Esophagus muscularis mucosa (tissue), 4 donors: ENCODE measurements at regions not wholly inside any gene's neighbourhood (a gene's known extent, or its start where the extent isn't known, plus 50 kb on each side); places are given as distances from the start of the nearest gene placed in this dataset.

Experiments
- CTCF ChIP-seq, 3 experiments: fragments of 200-600 bp in 2 of 3; fragments of 450-650 bp in 1 of 3; sonication (generic) in 2 of 3; IDR thresholded peaks; one replicate each; pipeline ENCODE4 v1.5.1; 2017 to 2019; ENCODE audit warnings: antibody characterized with exemption in 3 of 3, mild to moderate bottlenecking in 2 of 3, moderate library complexity in 1 of 3
- EP300 ChIP-seq: sonication (generic); formaldehyde crosslinking; IDR thresholded peaks from one replicate; pipeline ENCODE4 v1.6.1; 2017; ENCODE audit warnings: antibody characterized with exemption
- POLR2AphosphoS5 ChIP-seq, 2 donors: sonication (generic); formaldehyde crosslinking; IDR thresholded peaks; one replicate each; pipeline ENCODE4 v1.6.1; 2017; ENCODE audit warnings: antibody characterized with exemption in 2 of 2

- TF ChIP-seq CTCF (IDR thresholded peaks at IDR 0.05) (no peak), EP300 (no peak), POLR2AphosphoS5 (IDR thresholded peaks at IDR 0.05) (no peak)
Measured at GRCh38 chr10:6997509-6997908, 413.3 kb downstream of the SFMBT2 start.
